DOHH2 (cell line): ENCODE measurements at regions not wholly inside any gene's neighbourhood (a gene's known extent, or its start where the extent isn't known, plus 50 kb on each side); places are given as distances from the start of the nearest gene placed in this dataset.

Source experiments
- H3F3A ChIP-seq: fragments of 200-600 bp; sonication (generic), shearing (Covaris generic); 2 replicates; pipeline ENCODE4 v1.6.0; 2016; ENCODE audit warnings: antibody characterized with exemption, mild to moderate bottlenecking; ENCODE audit not compliant: control insufficient read depth, insufficient read depth
- H3K27ac ChIP-seq: fragments of 200-600 bp; sonication (generic); 2 replicates; pipeline ENCODE4 v1.5.1; 2014; ENCODE audit warnings: low read depth, mild to moderate bottlenecking, low read length, moderate library complexity
- H3K27me3 ChIP-seq: fragments of 200-600 bp; sonication (generic); 2 replicates; pipeline ENCODE4 v1.6.1; 2014; ENCODE audit warnings: mild to moderate bottlenecking, low read length, mixed read lengths; ENCODE audit not compliant: control insufficient read depth
- H3K36me3 ChIP-seq: fragments of 200-600 bp; sonication (generic); 2 replicates; pipeline ENCODE4 v1.6.1; 2014; ENCODE audit warnings: mild to moderate bottlenecking, low read length, moderate library complexity, mixed read lengths; ENCODE audit not compliant: control insufficient read depth
- H3K4me1 ChIP-seq: fragments of 200-600 bp; sonication (generic); 2 replicates; pipeline ENCODE4 v1.6.1; 2014; ENCODE audit warnings: mild to moderate bottlenecking, low read length, mixed read lengths; ENCODE audit not compliant: control insufficient read depth
- H3K4me2 ChIP-seq: fragments of 200-600 bp; sonication (generic); 2 replicates; pipeline ENCODE4 v1.6.0; 2014; ENCODE audit warnings: mild to moderate bottlenecking, low read length, moderate library complexity
- H3K4me3 ChIP-seq: fragments of 200-600 bp; sonication (generic); 2 replicates; pipeline ENCODE4 v1.5.1; 2014; ENCODE audit warnings: mild to moderate bottlenecking, low read length, mixed read lengths
- H3K79me2 ChIP-seq: fragments of 200-600 bp; sonication (generic); 2 replicates; pipeline ENCODE4 v1.6.1; 2014; ENCODE audit warnings: mild to moderate bottlenecking, low read length, mixed read lengths; ENCODE audit not compliant: control insufficient read depth
- H3K9me2 ChIP-seq: fragments of 200-600 bp; sonication (generic); replicated peaks from 2 replicates; pipeline ENCODE4 v1.6.1; 2014; ENCODE audit warnings: mild to moderate bottlenecking, low read length, mixed read lengths; ENCODE audit not compliant: control insufficient read depth
- H3K9me3 ChIP-seq: fragments of 200-600 bp; sonication (generic); 2 replicates; pipeline ENCODE4 v1.6.1; 2014; ENCODE audit warnings: antibody characterized with exemption, low read length, mixed read lengths; ENCODE audit not compliant: control insufficient read depth, insufficient read depth
- H4K20me1 ChIP-seq: fragments of 200-600 bp; sonication (generic); 2 replicates; pipeline ENCODE4 v1.6.0; 2014; ENCODE audit warnings: low read depth, mild to moderate bottlenecking, antibody characterized with exemption, low read length, moderate library complexity; ENCODE audit not compliant: control insufficient read depth, insufficient read depth
- EZH2phosphoT487 ChIP-seq: fragments of 200-600 bp; sonication (generic); IDR thresholded peaks from 2 replicates; pipeline ENCODE4 v1.6.1; 2017; ENCODE audit warnings: borderline replicate concordance, mild to moderate bottlenecking, antibody characterized with exemption, low read length, moderate library complexity, mixed read lengths
- TF ChIP-seq, protein P1 (sequence below): fragments of 200-600 bp; sonication (generic); IDR thresholded peaks from one replicate; pipeline ENCODE4 v1.5.1; 2014; ENCODE audit warnings: antibody characterized with exemption, mild to moderate bottlenecking, low read depth, low read length; ENCODE audit not compliant: poor library complexity, severe bottlenecking

DNA sequence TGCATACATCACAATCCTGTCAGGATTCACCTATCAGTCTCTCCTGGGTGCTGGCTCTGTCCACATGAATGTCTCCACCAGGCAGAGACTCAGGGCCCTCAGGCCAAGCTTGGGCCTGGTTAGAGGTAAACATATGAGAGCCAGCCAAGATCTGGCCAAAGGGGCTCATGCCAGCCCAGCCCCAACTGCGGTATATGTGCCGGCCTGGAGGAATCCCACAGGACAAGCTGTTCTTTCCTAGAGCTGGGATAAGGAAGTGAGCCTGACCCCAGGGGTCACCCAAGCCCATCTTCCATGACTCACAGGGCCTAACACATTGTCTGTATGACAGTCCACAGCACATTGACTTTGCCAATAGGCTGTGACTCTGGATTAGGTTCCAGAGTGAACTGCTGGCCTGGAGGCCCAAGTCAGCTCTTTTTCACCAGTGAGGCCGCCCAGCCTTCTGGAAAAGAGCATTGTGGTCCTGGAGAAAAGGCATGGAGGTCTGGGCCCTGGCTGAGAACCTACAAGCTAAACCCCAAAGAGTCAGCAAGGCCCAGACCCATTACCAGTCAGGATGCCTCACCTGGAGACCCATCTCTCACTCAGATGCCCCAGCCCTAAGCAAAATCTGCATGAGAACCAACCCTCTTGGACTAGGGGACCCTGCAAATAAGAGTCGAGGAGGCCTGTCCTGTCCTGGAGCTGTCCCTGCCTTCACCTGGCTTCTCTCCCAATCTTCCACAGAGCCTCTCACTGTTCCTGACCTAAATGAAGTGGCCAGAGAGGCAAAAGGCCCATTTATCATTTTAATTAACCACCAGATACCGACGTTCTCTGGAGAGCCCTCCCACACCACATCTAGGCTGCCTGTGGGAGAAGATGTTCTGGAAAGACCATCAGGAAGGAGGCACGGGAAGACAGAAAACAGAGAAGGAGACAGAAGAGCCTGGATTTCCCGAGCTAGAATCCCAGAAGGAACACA is 120.9 kb upstream of the PKDCC start:
- H3K9me3 ChIP-seq = no peaks in the 10 kb centered on the region
- H3K9me2 ChIP-seq = no peaks in the 10 kb centered on the region
- H3K27me3 ChIP-seq = no peaks in the 10 kb centered on the region
- H3K79me2 ChIP-seq = no peaks in the 10 kb centered on the region
- no peaks in the 10 kb centered on the region for H3K36me3 ChIP-seq
- H4K20me1 ChIP-seq = no peaks in the 10 kb centered on the region
- no peak overlapping the region for H3K27ac ChIP-seq
- no peaks in the 10 kb centered on the region for H3K4me1 ChIP-seq
- no peaks in the 10 kb centered on the region for H3F3A ChIP-seq
- H3K4me3 ChIP-seq = no peak overlapping the region
- no peak for TF ChIP-seq EZH2phosphoT487
- TF ChIP-seq, protein P1, sequence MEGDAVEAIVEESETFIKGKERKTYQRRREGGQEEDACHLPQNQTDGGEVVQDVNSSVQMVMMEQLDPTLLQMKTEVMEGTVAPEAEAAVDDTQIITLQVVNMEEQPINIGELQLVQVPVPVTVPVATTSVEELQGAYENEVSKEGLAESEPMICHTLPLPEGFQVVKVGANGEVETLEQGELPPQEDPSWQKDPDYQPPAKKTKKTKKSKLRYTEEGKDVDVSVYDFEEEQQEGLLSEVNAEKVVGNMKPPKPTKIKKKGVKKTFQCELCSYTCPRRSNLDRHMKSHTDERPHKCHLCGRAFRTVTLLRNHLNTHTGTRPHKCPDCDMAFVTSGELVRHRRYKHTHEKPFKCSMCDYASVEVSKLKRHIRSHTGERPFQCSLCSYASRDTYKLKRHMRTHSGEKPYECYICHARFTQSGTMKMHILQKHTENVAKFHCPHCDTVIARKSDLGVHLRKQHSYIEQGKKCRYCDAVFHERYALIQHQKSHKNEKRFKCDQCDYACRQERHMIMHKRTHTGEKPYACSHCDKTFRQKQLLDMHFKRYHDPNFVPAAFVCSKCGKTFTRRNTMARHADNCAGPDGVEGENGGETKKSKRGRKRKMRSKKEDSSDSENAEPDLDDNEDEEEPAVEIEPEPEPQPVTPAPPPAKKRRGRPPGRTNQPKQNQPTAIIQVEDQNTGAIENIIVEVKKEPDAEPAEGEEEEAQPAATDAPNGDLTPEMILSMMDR = no peak
- H3K4me2 ChIP-seq = no peak overlapping the region

DNA sequence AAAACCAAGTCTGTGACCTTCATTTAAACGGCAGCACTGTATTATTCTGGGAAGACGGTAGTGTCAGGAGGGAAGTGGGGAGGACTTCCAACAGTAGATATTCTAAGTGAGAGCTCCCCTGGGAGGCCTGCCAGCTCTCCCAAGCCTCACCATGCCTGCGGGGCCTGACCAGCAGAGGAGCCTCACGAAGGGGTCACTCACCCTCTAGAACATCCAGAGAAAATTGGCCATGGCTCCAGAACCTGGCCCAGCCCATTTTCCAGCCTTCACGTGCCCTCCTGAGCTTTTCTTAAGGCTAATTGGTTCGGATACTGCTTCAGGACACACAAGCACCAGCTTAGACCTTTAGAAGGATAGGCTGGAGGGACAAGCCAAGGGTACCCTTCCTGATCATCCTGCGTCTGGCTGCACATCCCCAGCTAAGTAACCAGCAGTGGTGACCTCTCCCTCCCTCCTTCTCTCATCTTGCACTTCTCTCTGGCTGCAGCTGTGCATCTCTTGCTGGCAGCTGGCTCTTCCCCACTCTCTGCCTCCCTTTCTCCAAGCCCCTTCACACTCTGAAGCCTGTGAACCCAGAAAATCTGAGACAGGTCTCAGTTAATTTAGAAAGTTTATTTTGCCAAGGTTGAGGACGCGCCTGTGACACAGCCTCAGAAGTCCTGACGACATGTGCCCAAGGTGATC is 120.1 kb upstream of the PKDCC start:
- Histone ChIP-seq H3K79me2 (no peaks in the 10 kb centered on the region), H3K4me2 (no peak overlapping the region), H3K36me3 (no peaks in the 10 kb centered on the region), H3F3A (no peaks in the 10 kb centered on the region), H3K4me1 (no peaks in the 10 kb centered on the region), H3K27ac (no peak overlapping the region), H3K9me3 (no peaks in the 10 kb centered on the region), H3K9me2 (no peaks in the 10 kb centered on the region), H3K4me3 (no peak overlapping the region), H3K27me3 (no peaks in the 10 kb centered on the region), H4K20me1 (no peaks in the 10 kb centered on the region)
- TF ChIP-seq, protein P1 = no peak
- no peak for TF ChIP-seq EZH2phosphoT487

DNA sequence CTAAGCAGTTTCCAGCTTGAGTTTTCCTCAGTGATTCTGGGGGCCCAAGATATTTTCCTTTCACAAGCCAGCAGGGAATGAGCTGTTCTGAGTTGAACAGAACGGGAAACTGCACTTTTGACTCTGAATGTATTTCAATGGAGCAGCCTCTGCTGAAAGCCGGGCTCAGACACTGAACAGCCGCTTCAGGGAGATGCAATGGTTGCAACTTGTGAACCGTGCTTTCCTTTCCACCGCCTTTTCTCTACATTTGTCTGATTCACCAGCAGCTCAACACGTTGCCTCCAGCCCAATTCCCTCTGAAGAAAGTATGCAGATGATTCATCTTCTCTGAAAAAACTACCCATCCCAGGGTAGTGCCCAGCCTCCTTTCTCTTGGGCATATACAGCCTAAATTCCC is 119.3 kb upstream of the PKDCC start:
- Histone ChIP-seq H3K79me2 (no peaks in the 10 kb centered on the region), H3K4me3 (no peak overlapping the region), H3K4me2 (no peak overlapping the region), H3K9me3 (no peaks in the 10 kb centered on the region), H3K36me3 (no peaks in the 10 kb centered on the region), H4K20me1 (no peaks in the 10 kb centered on the region), H3K4me1 (no peaks in the 10 kb centered on the region), H3K27ac (no peak overlapping the region), H3K27me3 (no peaks in the 10 kb centered on the region), H3F3A (no peaks in the 10 kb centered on the region), H3K9me2 (no peaks in the 10 kb centered on the region)
- TF ChIP-seq, protein P1 = no peak
- no peak for TF ChIP-seq EZH2phosphoT487
